H4 (cell line): ENCODE measurements at regions not wholly inside any gene's neighbourhood (a gene's known extent, or its start where the extent isn't known, plus 50 kb on each side); places are given as distances from the start of the nearest gene placed in this dataset.

Experiments
- DNase-seq: peaks from one replicate; pipeline ENCODE4 v3.0.0-alpha.2; 2015; ENCODE audit warnings: low spot score

DNA sequence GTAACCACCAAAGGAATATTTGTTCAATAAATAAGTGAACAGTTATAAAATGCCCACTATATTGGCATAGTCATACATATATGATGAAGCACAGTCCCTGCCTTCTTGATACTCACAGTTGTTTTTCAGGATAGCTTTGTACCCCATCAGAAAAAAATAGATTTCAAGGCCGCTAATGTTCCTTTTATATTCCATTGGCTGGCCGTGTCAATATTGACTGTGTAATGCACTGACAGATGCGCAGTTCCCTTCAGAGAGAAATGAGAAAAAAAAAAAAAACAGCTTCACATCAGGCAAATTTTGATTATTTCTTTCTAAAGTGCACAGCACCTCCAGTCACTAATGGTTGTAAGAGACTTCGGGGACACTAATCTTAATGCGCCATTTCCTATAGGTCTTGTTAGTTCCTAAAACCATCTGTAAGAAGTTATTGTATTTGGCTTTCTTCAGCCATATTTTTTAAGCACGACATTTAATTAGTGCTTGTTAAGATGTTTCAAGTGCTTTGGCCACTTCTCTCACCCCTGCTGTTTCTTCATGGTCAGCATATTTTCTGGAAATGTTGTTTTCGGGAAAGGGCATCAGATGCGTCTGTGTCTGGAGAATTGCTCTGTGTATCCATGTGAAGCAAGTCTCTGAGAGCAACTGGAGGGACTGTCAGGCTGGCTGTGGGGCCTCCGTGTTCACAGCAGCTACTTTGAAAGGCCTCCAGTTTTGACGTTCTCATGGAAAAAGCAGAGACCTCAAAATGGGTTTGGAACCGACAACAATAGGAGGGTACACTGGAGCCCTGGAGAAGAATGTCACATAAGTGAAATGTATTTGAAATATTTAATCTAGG, 378.3 kb downstream of the MTX2 start:
- DNase-seq, result no peak

GRCh38 chr2:176648700-176649297, 379.6 kb downstream of the MTX2 start:
- DNase-seq, result no peak

GRCh38 chr2:176650104-176650837, 381.0 kb downstream of the MTX2 start:
- DNase-seq, result no peak

DNA sequence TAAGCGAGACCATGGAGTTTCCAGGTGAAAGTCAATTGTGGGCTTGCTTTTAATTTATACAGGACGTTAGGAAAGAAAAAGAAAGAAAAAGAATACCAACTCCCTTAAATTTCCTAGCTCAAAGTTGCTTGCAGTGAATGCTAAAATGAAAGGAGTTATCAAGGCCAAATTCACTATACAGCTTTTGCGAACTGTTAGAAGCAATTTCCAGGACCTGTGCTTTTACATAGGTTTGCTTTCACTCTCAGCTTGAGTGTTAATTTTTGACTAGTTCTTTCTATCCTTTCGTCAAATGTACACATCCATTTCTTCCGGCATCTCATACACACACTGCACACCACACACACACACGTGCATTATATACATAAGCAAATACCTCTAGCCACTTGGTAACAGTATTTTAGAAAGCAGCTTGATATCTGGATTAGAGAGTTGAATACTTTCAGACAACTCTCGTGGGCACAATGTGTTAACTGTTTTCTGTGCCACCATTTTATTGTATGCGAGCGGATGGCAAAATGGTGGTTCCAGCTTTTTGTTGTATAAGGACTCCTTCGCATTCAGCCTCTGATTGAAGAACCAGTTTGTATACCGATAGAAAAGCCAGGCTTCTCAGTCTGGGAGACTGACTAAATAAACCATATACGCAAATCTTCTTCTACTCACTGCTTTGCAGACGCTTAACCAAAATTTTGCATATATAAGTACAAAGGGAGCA, 381.8 kb downstream of the MTX2 start:
- no peak for DNase-seq

DNA sequence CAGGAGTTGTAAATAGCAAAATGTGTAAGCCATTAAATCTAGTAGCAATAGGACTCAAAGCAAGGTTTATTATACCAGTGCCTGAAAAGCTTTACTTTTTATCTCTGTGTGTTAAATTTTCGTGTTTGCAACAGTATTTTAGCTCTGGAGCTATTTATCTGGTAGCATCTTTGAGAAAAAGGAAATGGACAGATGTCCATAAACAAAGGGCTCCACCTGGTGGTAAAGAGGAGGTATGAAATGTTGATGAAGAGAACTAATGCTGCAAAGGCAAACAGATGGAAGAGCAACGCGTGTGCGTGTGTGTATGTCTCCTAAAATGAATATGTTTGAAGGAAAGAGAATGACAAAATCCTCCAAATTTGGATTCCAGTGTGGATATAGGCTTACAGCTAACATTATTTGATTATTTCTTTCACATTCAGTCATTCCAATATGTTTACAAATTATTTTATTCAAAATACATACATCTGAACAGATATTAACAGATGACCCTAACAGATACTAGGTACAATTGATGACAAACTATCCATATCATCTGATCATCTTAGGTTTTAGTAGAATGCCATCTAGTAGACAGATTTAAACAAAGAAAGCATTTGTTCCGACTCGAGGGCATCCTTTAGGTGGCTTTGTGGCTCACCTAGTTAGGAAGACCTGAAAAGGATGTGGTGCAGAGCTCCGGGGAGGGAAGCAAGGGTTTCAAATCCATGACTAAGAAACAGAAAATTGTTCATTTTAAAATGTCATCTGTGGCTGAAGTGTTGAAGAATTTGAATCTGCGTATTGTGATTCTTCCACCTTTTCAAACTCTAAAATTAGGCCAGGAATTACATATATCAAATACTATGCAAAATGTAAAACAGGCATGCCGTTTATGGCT, 383.3 kb downstream of the MTX2 start:
- DNase-seq, result peak; percentile 62

DNA sequence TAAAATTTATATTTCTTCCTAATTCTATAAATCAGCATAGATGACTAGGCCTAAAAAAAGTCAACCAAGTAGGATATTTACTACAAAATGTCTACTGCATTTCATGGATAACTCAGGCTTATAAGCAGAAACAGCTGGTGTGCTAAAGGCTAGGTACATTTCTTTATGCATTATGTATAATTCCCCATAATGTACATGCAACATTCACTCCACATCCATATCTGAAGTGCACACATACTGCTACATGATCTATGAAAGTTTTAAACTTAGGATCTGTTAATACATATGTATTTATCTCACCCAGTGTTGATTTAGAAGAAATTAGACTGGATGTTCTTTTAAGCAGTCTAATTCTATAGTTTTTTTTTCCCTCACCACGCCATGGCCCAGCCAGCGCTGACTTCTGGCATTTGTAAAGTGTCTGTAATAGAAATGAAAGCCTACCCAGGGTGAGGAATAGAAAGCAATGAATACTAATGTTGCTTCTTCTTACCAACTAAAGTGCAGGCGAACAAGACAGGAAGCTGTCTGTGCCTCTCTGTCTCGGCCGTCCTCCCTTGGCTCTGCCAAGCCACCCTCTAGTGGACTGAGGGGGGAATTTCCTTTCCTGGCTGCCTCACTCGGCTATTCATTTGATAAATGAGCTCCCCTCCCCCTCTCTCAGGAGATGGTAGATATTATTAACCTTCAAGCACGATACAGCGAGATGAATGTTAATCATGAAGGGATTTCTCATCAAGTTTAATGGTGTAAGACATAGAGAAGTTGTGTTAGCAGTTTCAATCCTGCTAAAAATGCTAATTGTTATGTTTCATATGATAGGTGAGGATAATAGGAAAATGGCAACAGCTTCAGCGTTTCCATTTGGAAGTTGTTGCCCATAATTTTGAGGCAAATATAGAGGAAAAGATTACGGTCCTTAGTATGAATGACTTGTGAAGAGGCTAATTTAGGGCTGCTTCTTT, 384.5 kb downstream of the MTX2 start:
- DNase-seq, result peak; percentile 74

- no peak for DNase-seq
These were observed 387.0 kb downstream of the MTX2 start for GRCh38 chr2:176656038-176656775.

GRCh38 chr2:176656776-176657140, 387.5 kb downstream of the MTX2 start:
- no peak for DNase-seq

- DNase-seq, result no peak
These were observed 388.2 kb downstream of the MTX2 start for GRCh38 chr2:176657393-176657792.

DNA sequence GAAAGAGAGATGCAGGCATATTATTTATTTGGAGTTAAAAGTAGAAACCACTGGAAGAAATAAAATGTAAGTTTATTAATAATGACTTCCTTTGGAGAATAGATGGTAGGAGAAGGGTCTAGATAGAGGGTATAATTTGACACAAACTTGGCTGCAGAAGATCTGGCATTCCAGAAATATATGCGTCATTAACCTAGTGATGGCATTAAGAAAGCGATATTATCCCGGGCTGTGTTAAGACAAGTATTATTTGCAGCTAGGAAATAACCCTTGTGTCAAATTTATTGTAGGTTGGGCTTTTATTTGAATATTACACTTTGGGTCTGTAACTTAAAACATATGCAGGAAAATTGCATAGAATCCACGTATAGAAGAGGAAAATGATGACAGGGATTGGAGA, 389.5 kb downstream of the MTX2 start:
- DNase-seq, result no peak

DNA sequence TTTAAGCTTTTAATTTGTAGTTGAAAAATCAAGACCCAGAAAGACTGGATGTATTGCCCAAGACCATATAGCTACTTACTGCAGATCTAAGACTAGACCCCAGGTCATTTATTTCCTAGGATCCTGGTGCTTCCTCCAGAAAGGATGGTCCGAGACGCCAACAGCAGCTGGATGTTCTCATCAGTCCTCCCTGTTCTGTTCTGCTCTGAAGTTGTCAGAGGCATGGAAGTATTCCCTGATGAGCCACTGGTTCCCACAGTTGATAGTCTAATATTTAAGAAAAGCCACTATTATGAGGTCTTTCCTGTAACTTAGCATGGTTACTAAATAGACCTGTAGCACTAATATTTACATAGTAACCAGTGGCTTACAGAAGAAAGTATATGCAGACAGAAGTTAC, 393.5 kb downstream of the MTX2 start:
- no peak for DNase-seq

DNA sequence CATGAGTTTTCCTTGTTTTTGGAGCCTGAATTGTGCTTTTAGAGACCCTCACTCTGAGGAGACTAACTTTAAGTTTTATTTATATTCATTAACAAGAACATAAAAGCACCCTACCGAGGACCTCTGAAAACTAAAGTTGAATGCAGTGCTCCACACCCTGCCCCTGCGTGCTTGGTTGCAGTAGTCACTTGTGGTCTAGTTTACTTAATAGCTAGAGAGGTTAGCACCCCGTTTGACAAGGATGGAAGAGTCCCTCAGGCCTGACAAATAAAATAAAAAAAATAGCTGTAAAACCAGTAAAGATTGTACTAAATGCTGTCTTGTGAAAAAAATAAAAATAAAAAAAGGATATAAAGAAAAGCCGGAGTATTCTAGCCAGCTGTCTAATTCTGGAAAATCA, 395.2 kb downstream of the MTX2 start:
- no peak for DNase-seq

DNA sequence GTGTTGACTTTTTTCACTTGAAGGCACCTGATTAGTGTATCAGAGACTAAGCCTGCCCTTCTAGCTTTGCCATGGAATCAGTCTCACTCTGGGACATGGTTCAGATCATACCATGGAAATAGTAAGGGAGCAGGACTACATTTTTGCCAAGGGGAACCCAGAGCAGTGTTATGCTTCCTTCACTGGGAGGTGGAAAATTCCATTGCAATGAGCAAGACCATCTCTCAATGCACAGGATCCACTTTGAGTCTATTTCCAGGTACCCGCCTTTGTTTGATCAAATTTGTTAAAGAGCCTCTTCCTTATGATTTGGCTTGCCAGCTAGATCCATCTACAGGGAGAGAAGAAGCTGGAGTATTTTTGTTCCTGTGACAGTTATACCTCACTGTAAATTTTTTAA, 395.8 kb downstream of the MTX2 start:
- no peak for DNase-seq

GRCh38 chr2:176668912-176669311, 399.7 kb downstream of the MTX2 start:
- no peak for DNase-seq

DNA sequence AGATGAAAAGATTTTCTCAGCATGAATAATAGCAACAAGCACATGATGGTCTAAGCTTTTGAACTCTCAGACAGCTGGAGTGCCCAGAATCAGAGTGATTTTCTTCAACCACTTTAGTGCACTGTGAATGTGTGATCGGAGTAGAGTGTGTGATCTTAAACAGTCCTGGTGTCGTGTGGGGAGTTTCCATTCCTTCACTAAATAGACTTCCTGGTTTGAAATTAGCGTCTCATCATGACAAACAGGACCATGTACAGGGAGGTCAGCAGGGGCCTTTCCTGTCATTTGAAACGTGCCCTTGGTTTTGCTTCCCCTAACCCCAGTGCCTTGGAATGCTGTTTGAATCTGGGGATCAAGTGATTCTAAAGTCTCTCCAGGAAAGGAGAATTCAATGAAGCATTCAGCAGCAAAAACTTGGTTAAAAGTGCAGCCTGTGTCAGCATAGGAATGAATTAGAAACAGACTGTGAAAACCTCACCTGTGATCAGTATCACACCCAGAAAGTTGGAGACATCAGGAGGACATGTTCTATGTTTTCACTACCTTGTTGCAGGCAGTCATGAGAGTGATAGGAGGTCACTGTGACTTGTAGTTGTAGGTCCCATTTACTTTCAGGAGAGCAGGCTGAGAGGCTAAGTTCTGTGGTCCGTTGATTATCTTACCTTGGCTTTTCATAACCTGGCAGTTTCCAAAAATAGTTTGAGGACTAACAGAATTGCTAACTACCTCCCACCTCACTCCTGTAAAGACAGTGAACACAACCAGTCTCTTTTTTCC, 400.3 kb downstream of the MTX2 start:
- DNase-seq, result no peak

DNA sequence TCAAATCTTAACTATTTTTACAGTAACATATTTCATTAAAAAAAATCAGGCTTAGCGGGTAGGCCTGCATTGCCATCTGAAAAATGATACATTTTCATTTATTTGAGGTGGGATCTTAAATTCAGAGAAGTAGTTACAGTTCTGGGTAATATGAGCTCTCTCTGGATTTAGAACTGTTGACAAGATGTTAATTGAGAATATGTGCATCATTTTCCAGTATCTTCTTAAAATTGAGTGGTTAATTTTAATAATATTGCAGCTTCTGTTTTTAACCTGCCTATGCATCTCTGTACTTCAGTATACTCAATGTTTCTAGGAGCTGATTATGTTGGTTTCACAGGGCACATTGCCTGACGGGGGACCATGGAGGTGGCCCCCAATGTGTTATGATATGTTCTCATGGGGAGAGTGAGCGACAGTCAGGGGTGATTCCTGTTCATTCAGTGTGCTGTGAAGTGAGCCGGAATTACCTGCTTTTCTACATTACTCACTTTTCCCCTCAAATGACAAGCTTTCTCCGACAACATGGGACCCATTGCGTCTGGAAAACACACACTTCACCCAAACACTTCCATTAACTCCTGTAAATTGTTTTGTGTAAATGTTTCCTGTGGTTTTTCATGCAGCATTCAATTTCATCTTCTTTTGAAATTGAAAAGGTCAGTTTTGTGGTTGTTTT, 406.2 kb downstream of the MTX2 start:
- DNase-seq, result no peak

- DNase-seq, result no peak
These were observed 408.6 kb downstream of the MTX2 start for GRCh38 chr2:176677746-176678265.

DNA sequence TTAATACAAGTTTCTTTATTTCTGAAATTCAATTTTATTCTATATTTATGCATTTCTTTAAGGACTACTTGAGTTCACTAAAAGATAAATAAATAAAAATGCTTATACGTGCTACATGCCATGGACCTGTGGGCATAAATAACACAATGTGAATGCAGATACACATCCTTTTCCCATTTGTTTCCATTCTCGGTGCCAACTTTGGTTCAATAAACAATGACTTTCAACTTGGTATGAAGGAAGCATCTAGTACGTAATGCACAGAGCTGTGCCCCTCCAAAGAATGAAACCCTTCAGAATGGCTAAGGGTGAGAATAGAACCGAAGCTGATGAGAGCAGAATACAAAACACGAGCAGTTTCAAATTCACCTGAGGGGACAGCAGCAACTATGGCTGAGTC, 409.3 kb downstream of the MTX2 start:
- no peak for DNase-seq
